Spleen (tissue), 7 donors: ENCODE measurements at regions not wholly inside any gene's neighbourhood (a gene's known extent, or its start where the extent isn't known, plus 50 kb on each side); places are given as distances from the start of the nearest gene placed in this dataset.

Source experiments
- POLR2A ChIP-seq, 3 donors: fragments of 450-650 bp; IDR thresholded peaks; one replicate each; pipeline ENCODE4 v1.5.1; 2017; ENCODE audit warnings: antibody characterized with exemption in 3 of 3, mild to moderate bottlenecking in 1 of 3
- POLR2AphosphoS5 ChIP-seq, 3 donors: sonication (generic); formaldehyde crosslinking; IDR thresholded peaks; one replicate each; pipeline ENCODE4 v1.5.1; 2017; ENCODE audit warnings: antibody characterized with exemption in 3 of 3
- TF ChIP-seq, protein P1 (sequence below), 11 experiments: fragments of 200-600 bp in 7 of 11; fragments of 450-650 bp in 4 of 11; sonication (generic) in 4 of 11; IDR thresholded peaks in 8 of 11; conservative IDR thresholded peaks in 3 of 11; 1 replicate in 7 of 11; 2 replicates in 4 of 11; pipeline versions ENCODE4 v1.4.0 to v1.8.0; 2016 to 2021; ENCODE audit warnings: antibody characterized with exemption in 11 of 11, inconsistent platforms in 4 of 11, mild to moderate bottlenecking in 1 of 11
- donor health status: DM: no; HTN: no; CAD: no; lungs with moderate emphysema.
- donor health status: DM: no; HTN: no; CAD: no.
- donor health status: DM: no; HTN: no; CAD: no.

DNA sequence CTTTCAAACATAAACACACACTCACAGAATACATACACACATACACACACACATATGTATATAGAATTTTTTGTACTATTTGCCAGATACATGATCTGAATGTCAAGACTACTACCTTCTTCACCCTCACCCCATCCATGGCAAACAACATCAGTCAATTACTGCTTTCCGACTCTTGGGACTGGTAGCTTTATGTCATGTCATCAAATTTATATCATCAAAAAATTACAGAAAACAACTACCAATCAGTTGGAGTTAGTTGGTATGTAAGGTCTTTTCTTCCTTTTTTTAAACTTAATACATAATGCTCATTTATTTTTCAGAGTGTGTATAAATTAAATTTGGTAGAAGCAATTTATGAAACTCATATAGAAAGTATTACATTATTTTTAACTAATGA lies 305.7 kb upstream of the MDFIC2 start:
- TF ChIP-seq POLR2AphosphoS5 (IDR thresholded peaks at IDR 0.05) (no peak), POLR2A (IDR thresholded peaks at IDR 0.05) (no peak)
- TF ChIP-seq, protein P1, sequence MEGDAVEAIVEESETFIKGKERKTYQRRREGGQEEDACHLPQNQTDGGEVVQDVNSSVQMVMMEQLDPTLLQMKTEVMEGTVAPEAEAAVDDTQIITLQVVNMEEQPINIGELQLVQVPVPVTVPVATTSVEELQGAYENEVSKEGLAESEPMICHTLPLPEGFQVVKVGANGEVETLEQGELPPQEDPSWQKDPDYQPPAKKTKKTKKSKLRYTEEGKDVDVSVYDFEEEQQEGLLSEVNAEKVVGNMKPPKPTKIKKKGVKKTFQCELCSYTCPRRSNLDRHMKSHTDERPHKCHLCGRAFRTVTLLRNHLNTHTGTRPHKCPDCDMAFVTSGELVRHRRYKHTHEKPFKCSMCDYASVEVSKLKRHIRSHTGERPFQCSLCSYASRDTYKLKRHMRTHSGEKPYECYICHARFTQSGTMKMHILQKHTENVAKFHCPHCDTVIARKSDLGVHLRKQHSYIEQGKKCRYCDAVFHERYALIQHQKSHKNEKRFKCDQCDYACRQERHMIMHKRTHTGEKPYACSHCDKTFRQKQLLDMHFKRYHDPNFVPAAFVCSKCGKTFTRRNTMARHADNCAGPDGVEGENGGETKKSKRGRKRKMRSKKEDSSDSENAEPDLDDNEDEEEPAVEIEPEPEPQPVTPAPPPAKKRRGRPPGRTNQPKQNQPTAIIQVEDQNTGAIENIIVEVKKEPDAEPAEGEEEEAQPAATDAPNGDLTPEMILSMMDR (IDR thresholded peaks at IDR 0.05 in 8 of 11, conservative IDR thresholded peaks at IDR 0.05 in 3 of 11): no peak
